HTR-8/SVneo (cell line): ENCODE measurements at regions not wholly inside any gene's neighbourhood (a gene's known extent, or its start where the extent isn't known, plus 50 kb on each side); places are given as distances from the start of the nearest gene placed in this dataset.

Experiments used
- DNase-seq: peaks from one replicate; pipeline ENCODE4 v3.0.0; 2011; ENCODE audit warnings: low spot score, mixed read lengths; ENCODE audit not compliant: insufficient read length
- FAIRE-seq: peaks from 2 replicates; lab custom pipeline; 2011; peaks lifted over from hg19 to GRCh38; lab: Jason Lieb, UNC

- DNase-seq = no peak
- no peak for FAIRE-seq
These were observed 74.8 kb upstream of the GLS start for GRCh38 chr2:190805843-190806242.

- FAIRE-seq = no peak
These were observed 72.7 kb upstream of the GLS start for GRCh38 chr2:190807886-190808285.

GRCh38 chr2:190809139-190809764 is 71.4 kb upstream of the GLS start:
- DNase-seq (no peak), FAIRE-seq (peak; percentile 44)

More at GRCh38 chr2:190807886-190808285, 72.7 kb upstream of the GLS start:
- no peak for DNase-seq

GRCh38 chr2:190809876-190810525 is 70.6 kb upstream of the GLS start:
- FAIRE-seq = no peak
- DNase-seq = no peak

- FAIRE-seq (no peak), DNase-seq (no peak)
These were observed 69.5 kb upstream of the GLS start for GRCh38 chr2:190810981-190811587.

GRCh38 chr2:190811811-190812210 is 68.8 kb upstream of the GLS start:
- no peak for DNase-seq
- no peak for FAIRE-seq

- FAIRE-seq (no peak), DNase-seq (no peak)
These were observed 67.9 kb upstream of the GLS start for GRCh38 chr2:190812506-190813294.

GRCh38 chr2:190815226-190815625 is 65.4 kb upstream of the GLS start:
- no peak for FAIRE-seq
- no peak for DNase-seq

- DNase-seq (no peak), FAIRE-seq (no peak)
These were observed 63.5 kb upstream of the GLS start for GRCh38 chr2:190817082-190817481.

GRCh38 chr2:190819840-190820301 is 60.8 kb upstream of the GLS start:
- FAIRE-seq = no peak
- DNase-seq = no peak

- no peak for DNase-seq
- no peak for FAIRE-seq
These were observed 60.2 kb upstream of the GLS start for GRCh38 chr2:190820416-190820815.

- DNase-seq (no peak), FAIRE-seq (no peak)
These were observed 58.6 kb upstream of the GLS start for GRCh38 chr2:190822043-190822442.

- FAIRE-seq = no peak
- DNase-seq = no peak
These were observed 52.9 kb upstream of the GLS start for GRCh38 chr2:190827720-190828119.

- DNase-seq = no peak
- FAIRE-seq = no peak
These were observed 51.0 kb upstream of the GLS start for GRCh38 chr2:190829642-190830041.
